GM18873 (cell line): ENCODE measurements at regions not wholly inside any gene's neighbourhood (a gene's known extent, or its start where the extent isn't known, plus 50 kb on each side); places are given as distances from the start of the nearest gene placed in this dataset.

ENCODE experiments used
- ATAC-seq: cut with Tn5 transposase; IDR thresholded peaks from one replicate; pipeline ENCODE4 v1.9.1; 2021; ENCODE audit warnings: mild to moderate bottlenecking, moderate library complexity, moderate number of reproducible peaks; ENCODE audit not compliant: unreplicated experiment, low FRiP score

GRCh38 chr9:1320051-1320557 is 269.9 kb downstream of the DMRT2 start:
- ATAC-seq, result no peak

DNA sequence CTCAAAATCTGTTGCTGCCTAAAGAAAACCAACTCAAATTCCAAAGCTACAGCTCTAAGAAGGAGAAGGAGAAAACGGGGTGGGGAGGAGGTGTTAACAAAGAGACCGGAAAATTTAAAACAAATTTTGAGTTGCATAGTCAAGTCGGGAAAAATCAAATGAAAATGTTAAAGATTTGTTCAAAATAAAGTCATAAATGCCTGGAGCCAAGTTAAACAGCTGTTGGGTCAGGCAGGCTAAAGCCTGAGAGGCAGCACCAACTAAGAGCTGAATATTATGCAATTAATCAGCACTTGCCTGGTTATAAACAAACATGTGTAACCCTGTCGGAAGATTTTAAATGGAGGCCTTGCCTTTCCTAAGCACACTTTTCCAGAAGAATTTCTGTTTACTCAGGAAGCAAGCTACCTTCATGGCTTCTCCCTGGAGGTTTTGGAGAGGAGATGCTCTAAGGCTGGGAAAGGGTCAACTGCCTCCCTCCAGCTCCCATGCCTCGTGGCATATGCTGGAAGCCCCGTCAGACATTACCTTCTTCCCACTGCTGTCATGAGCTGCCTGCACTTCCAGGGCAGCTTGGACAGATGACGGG is 270.5 kb downstream of the DMRT2 start:
- no peak for ATAC-seq

DNA sequence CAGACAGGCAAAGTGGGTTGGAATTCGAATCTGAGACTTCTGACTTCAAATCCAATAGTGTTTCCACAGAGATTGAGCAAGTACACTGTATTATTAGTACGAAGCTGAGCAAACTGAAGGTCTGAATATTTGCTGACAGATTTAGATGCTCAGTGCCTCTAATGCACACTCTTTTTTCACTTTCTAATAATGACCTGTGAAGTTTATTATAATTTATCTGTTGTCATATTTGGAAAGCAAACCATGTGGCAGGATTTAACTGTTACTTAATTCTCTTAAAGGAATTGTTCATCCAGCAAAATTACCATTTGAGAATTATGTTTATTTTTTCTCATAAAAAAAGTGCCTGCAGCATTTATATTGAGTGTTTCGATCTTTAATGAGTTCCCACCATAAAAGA is 277.3 kb downstream of the DMRT2 start:
- no peak for ATAC-seq

- ATAC-seq, result no peak
Measured at GRCh38 chr9:1328341-1328740, 278.2 kb downstream of the DMRT2 start.

GRCh38 chr9:1331546-1332038 is 281.4 kb downstream of the DMRT2 start:
- ATAC-seq, result no peak

- ATAC-seq, result no peak
Measured at GRCh38 chr9:1332156-1332555, 282.0 kb downstream of the DMRT2 start.

- no peak for ATAC-seq
Measured at GRCh38 chr9:1335174-1335573, 285.0 kb downstream of the DMRT2 start.

GRCh38 chr9:1337169-1337568 is 287.0 kb downstream of the DMRT2 start:
- ATAC-seq, result no peak

DNA sequence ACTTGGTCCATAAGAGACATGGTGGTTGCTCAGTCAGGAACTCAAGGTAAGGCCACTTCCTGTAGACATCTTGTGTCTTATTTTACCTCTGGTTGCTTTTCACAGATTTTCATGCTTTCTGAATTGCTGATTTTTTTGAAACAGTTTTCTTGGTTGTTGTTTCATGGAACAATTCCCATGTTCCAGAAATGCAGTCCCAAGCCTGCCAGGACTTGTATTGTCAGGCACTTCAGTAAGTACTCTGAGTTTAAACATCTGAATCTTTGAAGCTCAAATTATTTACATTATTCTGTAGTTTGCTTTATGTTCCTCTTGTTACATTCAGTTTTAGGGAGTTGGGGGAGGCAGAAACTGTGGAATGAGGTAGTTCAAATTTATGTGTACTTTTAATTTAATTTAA is 290.2 kb downstream of the DMRT2 start:
- no peak for ATAC-seq

GRCh38 chr9:1353291-1353690 is 303.1 kb downstream of the DMRT2 start:
- ATAC-seq, result no peak

GRCh38 chr9:1354086-1354485 is 303.9 kb downstream of the DMRT2 start:
- ATAC-seq, result no peak

DNA sequence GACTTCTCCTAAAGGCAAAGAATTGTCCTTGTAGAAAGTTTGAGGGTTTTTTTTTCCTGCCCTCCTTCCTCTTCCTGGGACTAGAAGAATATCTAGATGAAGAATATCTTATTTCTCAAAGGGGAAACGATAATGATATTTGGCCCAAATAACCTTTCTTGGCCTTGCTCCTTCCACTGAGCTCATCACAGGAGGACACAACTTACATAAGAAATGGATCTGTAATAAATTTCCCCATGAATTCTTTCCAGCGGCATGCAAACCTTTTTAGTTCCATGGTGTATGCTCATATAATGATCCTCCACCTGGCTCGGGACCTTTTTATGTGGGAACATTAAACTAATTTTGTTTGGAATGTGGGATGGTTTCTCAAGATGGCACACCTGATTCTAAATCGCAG is 304.4 kb downstream of the DMRT2 start:
- ATAC-seq, result no peak

DNA sequence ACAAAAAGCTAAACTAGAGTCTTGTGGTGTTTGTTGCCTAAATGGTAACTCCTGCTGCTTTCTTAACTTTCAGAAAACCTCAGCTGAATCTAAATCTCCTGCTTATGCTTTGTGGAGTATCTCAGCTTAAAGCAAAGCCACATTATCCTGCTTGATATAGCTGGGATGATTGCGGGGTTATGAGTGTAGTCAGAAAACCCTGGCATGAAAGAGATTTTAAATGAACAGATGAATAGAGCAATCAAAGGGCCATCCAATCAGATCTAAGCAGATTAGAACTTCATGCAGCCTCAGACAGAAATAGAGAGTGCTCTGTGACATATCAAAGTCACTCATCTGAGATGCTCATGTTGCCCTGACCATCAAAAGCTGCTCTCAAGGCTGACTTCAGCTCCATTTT is 305.5 kb downstream of the DMRT2 start:
- no peak for ATAC-seq

GRCh38 chr9:1362845-1363244 is 312.7 kb downstream of the DMRT2 start:
- ATAC-seq, result no peak

- no peak for ATAC-seq
Measured at GRCh38 chr9:1366276-1366675, 316.1 kb downstream of the DMRT2 start.

- ATAC-seq, result no peak
Measured at GRCh38 chr9:1369297-1369696, 319.1 kb downstream of the DMRT2 start.

- no peak for ATAC-seq
Measured at GRCh38 chr9:1373445-1373844, 323.3 kb downstream of the DMRT2 start.

DNA sequence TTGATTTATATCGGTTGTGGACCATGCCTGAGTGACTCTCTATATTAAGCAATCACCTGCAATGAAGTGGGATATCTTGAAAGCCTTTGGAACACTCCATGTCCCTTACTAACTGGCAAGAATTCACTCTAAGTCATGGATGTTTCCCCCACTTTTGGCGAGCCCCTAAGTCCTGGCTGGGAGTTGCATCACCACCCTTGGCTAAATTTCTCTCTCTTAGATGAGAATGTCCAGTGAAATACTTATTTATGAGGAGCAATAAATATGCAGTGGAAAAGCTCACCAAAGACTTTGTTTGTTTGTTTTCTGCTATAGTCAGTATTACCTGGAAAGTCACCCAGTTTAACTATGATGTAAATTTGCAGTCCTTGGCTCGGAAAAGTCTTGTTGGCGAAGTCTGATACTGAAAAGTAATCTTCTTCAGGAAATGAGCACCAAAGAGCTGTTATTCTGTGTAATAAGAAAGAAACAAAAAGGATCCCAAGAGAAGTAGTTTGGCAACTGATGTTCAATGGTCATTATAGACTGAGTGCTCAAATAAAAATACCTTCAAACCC is 333.8 kb downstream of the DMRT2 start:
- no peak for ATAC-seq

- ATAC-seq, result no peak
Measured at GRCh38 chr9:1384816-1385215, 334.7 kb downstream of the DMRT2 start.

DNA sequence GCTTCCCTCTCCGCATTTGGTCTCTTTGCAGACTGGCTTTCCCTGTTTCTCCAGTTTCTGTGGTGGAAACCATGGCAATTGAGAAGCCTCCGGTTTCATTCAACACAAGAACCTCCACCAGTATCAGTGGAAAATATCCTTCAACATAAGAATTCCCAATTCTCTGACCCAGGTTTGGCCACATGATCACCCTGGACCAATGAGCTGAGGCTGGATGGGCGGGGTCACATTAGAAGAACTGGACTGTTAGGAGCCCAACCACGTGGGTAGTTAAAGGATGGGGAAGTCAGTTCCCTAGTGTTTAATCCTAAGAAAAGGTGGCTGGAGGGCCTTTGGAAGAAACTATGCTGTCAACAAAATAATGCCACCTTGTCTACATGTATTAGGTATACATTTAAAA is 336.3 kb downstream of the DMRT2 start:
- ATAC-seq, result no peak

- no peak for ATAC-seq
Measured at GRCh38 chr9:1388216-1388615, 338.1 kb downstream of the DMRT2 start.

GRCh38 chr9:1400983-1401382 is 350.8 kb downstream of the DMRT2 start:
- no peak for ATAC-seq
